ENCODE measurements at regions not wholly inside any gene's neighbourhood (a gene's known extent, or its start where the extent isn't known, plus 50 kb on each side); places are given as distances from the start of the nearest gene placed in this dataset.

- Histone ChIP-seq H3K36me3 (replicated peaks in 1 of 2; ENCODE audit: control insufficient read depth in 1 of 2, insufficient read depth in 2 of 2, low read length in 2 of 2) (no peaks in the 10 kb centered on the region), H3K27me3 (ENCODE audit: control insufficient read depth in 1 of 2, insufficient read depth in 2 of 2, low read length in 2 of 2) (peaks cover 2 to 43% of the 10 kb centered on the region in 2 experiments; a peak in 3 of 5 replicates), H3K4me3 (replicated peaks in 1 of 3; ENCODE audit: insufficient read depth in 1 of 3, low read depth in 2 of 3, low read length in 3 of 3) (no peak overlapping the region), H2AFZ (ENCODE audit: low read length) (no peak overlapping the region), H4K20me1 (ENCODE audit: insufficient read depth, low read length) (no peaks in the 10 kb centered on the region), H3K27ac (ENCODE audit: extremely low read length, insufficient read depth, low read length) (no peak overlapping the region), H3K79me2 (ENCODE audit: insufficient read depth, low read length) (no peaks in the 10 kb centered on the region), H3K9me3 (ENCODE audit: low read length) (no peaks in the 10 kb centered on the region), H3K4me2 (ENCODE audit: low read depth, low read length) (no peak overlapping the region), H3K9ac (ENCODE audit: insufficient read depth, low read depth, low read length) (no peak overlapping the region), H3K4me1 (ENCODE audit: insufficient read depth, low read length) (no peaks in the 10 kb centered on the region)
- BruUV-seq (replicated peaks): no TSS peak
- DNase-seq (ENCODE audit: low spot score) (no peak), FAIRE-seq (no peak), ATAC-seq (no peak)
- 57% methylated on average over 3 of the region's 3 CpGs for WGBS (ENCODE audit: low lambda C conversion rate)
- intact Hi-C loops (cut with micrococcal nuclease; ENCODE audit: unreplicated experiment) (no loop called here), in situ Hi-C loops (cut with HindIII; ENCODE audit: extremely low pct_ligation_motif_present, low pct_unique_long_range_greater_than_20kb) (no loop called here)
- 0 out of 4 replicates have a peak, but pooled peaks have one; percentile 17 to 21 for TF ChIP-seq MAFK (conservative IDR thresholded peaks at IDR 0.05 in 1 of 2, IDR thresholded peaks at IDR 0.05 in 1 of 2; ENCODE audit: low read length in 2 of 2)
- no peak for TF ChIP-seq ZNF547 (CRISPR knock-in tag; IDR thresholded peaks at IDR 0.05)
- CTCF ChIA-PET (ENCODE audit: low intra/inter-chr PET ratio, low total read pairs): no interaction called here
- POLR2A ChIA-PET: no interaction called here
Measured at GRCh38 chr9:36778682-36779081, 206.0 kb downstream of the MELK start.

GRCh38 chr9:36779582-36779981 is 206.9 kb downstream of the MELK start:
- in situ Hi-C loops (cut with HindIII; ENCODE audit: extremely low pct_ligation_motif_present, low pct_unique_long_range_greater_than_20kb) (no loop called here), intact Hi-C loops (cut with micrococcal nuclease; ENCODE audit: unreplicated experiment) (no loop called here)
- no peaks in the 10 kb centered on the region for H3K79me2 ChIP-seq (ENCODE audit: insufficient read depth, low read length)
- H2AFZ ChIP-seq (ENCODE audit: low read length): no peak overlapping the region
- whole genome bisulfite sequencing (ENCODE audit: low lambda C conversion rate): 20% methylated on average over 8 of the region's 8 CpGs
- no peak overlapping the region for H3K9ac ChIP-seq (ENCODE audit: insufficient read depth, low read depth, low read length)
- H3K36me3 ChIP-seq (replicated peaks in 1 of 2; ENCODE audit: control insufficient read depth in 1 of 2, insufficient read depth in 2 of 2, low read length in 2 of 2): no peaks in the 10 kb centered on the region
- H3K4me3 ChIP-seq (replicated peaks in 1 of 3; ENCODE audit: insufficient read depth in 1 of 3, low read depth in 2 of 3, low read length in 3 of 3): no peak overlapping the region
- ChIA-PET CTCF (ENCODE audit: low intra/inter-chr PET ratio, low total read pairs) (no interaction called here), POLR2A (no interaction called here)
- DNase-seq (ENCODE audit: low spot score) (no peak), ATAC-seq (no peak), FAIRE-seq (no peak)
- BruUV-seq (replicated peaks): no TSS peak
- no peaks in the 10 kb centered on the region for H3K4me1 ChIP-seq (ENCODE audit: insufficient read depth, low read length)
- no peaks in the 10 kb centered on the region for H3K9me3 ChIP-seq (ENCODE audit: low read length)
- peaks cover 2 to 42% of the 10 kb centered on the region in 2 experiments; a peak in 3 of 5 replicates for H3K27me3 ChIP-seq (ENCODE audit: control insufficient read depth in 1 of 2, insufficient read depth in 2 of 2, low read length in 2 of 2)
- no peak overlapping the region for H3K4me2 ChIP-seq (ENCODE audit: low read depth, low read length)
- H4K20me1 ChIP-seq (ENCODE audit: insufficient read depth, low read length): no peaks in the 10 kb centered on the region
- no peak overlapping the region for H3K27ac ChIP-seq (ENCODE audit: extremely low read length, insufficient read depth, low read length)
- no peak for TF ChIP-seq ZBTB34 (CRISPR knock-in tag; IDR thresholded peaks at IDR 0.05)
- TF ChIP-seq ZBTB33 (CRISPR knock-in tag; IDR thresholded peaks at IDR 0.05): no peak
- no peak for TF ChIP-seq EED (CRISPR knock-in tag; IDR thresholded peaks at IDR 0.05)
- no peak for TF ChIP-seq ZNF44 (CRISPR knock-in tag; IDR thresholded peaks at IDR 0.05)
- TF ChIP-seq CBFB (CRISPR knock-in tag; IDR thresholded peaks at IDR 0.05): no peak
- no peak for TF ChIP-seq ZNF83 (CRISPR knock-in tag; IDR thresholded peaks at IDR 0.05; ENCODE audit: borderline replicate concordance)
- TF ChIP-seq TIGD3 (CRISPR knock-in tag; IDR thresholded peaks at IDR 0.05; ENCODE audit: borderline replicate concordance): no peak
- no peak for TF ChIP-seq THAP8 (CRISPR knock-in tag; IDR thresholded peaks at IDR 0.05; ENCODE audit: borderline replicate concordance)
- no peak for TF ChIP-seq DMTF1 (CRISPR knock-in tag; IDR thresholded peaks at IDR 0.05)
